PC-9 (cell line): ENCODE measurements at regions not wholly inside any gene's neighbourhood (a gene's known extent, or its start where the extent isn't known, plus 50 kb on each side); places are given as distances from the start of the nearest gene placed in this dataset.

Source experiments
- CTCF ChIP-seq: fragments of 200-600 bp; sonication (generic); conservative IDR thresholded peaks from 2 replicates; pipeline ENCODE4 v1.6.1; 2017; ENCODE audit warnings: mixed run types, antibody characterized with exemption, mild to moderate bottlenecking, moderate library complexity
- EZH2 ChIP-seq: fragments of 200-600 bp; sonication (generic); IDR thresholded peaks from 2 replicates; pipeline ENCODE4 v1.8.0; 2017; ENCODE audit warnings: antibody characterized with exemption, low read depth

GRCh38 chrX:130507015-130507414 is 105.2 kb downstream of the RBMX2 start:
- no peak for TF ChIP-seq CTCF
- no peak for TF ChIP-seq EZH2
